NCI-H1694 treated with DMSO at 0.1 percent for 48 hours (cell line): ENCODE measurements at regions not wholly inside any gene's neighbourhood (a gene's known extent, or its start where the extent isn't known, plus 50 kb on each side); places are given as distances from the start of the nearest gene placed in this dataset.

Source experiments
- DNase-seq: peaks from one replicate; lab custom pipeline; 2025; lab: John Stamatoyannopoulos, UW

DNA sequence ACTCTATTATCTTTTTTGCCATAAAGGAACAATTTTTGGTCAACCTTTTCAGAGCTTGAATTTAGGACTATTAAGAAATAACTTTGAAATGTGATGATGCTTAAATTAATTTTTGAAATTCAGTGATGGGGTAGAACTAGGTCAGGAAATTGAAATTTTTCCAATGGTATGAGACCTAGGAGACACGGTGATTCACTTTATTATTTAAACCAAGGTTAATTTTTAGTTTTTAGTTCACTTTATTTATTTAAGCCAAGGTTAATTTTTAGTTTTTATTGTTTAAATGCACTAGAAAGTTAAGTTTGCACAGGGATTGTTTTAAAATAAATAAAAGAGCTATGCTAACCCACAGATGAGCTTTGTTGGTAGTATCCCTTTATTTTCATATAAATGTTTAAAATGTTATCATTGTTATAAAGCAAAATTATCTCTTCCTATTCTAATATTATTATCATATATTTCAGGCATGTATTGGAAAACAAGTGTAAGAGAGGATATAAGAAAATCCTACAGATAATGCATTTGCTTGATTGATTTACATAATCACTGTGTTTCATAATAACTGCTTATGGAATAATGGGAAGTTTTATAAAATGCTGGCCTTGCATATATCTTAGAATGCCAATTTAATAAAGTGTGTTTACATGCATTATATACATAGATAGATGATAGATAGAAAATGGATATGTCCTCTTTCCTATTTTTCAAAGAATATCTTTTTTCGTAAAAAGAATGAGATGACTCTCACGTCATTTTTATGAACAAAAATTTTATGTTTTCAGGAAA, 163.6 kb downstream of the HGF start:
- no peak for DNase-seq

DNA sequence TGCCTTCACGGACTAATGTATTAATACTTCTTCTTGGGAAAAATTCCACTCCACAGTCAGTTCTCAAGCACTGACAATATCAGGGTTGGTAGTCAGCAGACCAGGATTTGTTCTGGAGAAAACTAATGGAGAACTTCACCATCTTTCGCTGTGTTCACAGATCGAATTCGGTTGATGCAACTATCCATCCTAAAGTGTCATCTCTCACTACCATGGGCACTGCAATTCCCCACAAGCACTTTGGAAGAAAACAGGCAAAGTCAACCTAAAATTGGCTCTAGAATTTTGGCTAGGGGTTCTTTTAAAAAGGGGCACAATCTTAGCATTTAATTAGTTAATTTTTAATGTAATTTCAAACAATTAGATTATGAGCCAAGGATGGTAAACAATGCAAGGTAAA, 164.4 kb downstream of the HGF start:
- DNase-seq = no peak

DNA sequence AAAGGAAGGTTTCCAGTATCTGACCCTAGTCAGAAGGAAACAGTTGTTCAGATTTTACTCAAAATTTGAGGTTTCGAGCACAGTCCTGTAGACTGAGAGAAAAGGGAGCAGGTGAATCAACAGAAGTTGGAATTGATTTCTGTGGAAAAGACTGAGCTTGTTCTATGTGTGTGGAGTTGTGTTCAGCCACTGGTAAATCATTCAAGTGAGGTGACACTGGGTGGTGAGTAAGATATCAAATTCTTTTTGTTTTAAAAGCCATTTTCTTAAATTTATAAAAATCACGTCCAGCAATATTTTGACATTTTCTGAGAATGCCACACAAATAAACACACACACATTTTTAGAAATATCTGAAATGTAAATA, 165.1 kb downstream of the HGF start:
- DNase-seq = no peak

DNA sequence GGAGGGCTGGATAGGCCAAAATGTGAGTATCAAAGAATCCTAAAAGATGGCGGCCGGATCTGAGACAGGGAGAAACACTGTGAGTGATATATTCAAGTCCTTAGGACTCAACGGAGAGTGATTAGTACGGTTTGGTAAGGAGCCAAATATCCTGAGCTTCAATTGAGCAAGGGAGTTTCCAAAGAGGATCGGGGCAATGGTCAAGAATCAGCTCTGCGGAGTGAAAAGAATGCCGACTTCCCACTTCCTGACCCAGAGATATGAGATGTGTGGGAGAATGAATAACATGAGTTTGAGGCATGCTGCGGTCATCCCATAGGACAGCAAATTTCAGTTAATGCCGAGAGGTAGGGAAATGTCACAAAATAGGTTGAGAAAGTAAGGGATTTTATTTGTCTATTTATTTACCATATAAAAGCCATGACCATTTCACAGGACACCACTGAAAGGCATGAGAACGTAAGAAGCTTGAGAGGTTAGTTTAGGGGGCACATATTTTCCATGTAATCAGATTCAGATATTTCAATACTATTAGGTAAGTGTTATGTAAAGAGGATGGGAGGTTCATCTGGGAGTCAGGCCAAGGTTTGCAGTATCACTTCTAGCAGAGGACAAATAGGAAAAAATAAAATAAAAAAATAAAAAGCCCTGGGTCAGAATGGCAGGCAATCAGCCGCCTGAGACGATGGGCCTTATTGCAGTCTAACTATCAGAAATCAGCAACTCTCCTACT, 165.6 kb downstream of the HGF start:
- no peak for DNase-seq

DNA sequence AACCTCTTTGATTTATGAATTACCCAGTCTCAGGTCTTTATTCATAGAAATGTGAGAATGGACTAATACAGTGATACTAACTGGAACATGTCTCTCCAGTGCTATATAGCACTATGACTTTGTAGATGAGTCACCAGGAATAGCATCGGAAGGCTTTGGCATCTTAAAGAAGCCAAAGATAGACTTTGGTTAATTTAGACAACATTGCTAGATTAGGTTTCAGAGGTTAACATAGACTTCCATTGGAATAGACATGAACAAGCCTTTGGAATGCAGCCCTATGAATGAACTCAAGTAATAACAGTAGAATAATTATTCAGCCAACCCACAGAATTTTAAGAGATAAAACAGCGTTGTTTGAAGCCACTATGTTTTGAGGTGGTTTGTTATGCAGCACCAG, 169.2 kb downstream of the HGF start:
- no peak for DNase-seq

DNA sequence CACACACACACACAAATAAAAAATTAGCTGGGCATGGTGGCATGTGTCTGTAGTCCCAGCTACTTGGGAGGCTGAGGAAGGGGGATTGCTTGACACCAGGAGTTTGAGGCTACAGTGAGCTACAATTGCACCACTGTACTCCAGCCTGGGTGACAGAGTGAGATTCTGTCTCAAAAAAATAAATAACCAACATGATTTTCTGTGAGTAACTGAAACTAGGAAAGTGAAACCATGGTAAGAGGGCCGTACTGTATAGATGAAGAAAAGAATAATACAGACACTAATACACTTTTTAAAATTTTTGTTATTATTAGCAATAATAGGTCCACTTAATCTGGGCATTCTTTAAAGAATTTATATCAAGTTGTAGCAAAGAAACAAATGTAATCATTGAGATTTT, 170.9 kb downstream of the HGF start:
- DNase-seq = no peak

DNA sequence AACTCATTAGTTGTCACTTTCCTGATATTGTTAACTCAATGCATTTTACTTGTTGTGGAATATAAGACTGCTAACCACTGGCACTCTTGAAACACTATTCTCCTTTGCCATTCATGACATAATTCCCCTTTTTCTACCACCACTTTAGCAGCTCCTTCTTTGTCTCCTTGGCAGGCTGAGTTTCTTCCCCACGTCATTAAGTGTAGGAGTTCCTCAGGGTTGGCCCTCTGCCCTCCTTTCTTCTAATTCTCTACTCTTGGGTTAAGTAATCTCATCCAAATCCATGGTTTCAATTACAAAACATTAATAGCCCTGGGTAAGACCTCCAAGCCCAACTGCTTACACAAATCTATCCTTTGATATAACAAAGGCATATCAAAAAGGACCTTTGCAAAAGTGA, 175.1 kb downstream of the HGF start:
- no peak for DNase-seq

DNA sequence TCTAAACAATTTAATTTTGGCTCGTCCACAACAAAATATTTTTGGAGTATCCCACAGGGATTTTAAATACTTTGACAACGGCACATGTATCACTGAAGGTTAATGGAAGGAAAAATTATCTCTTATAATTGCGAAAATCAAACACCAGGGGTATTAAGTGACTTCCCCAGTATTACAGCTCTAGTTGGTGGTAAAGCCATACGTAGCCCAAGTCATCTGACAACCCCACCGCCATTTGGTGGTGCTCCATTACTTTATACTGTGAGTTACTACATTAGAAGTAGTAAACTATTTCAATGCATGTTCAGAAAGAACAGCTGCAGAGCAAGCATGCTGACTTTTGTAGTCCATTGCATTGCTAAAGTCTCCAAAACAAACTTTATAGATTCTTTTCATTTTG, 179.7 kb downstream of the HGF start:
- DNase-seq = no peak

DNA sequence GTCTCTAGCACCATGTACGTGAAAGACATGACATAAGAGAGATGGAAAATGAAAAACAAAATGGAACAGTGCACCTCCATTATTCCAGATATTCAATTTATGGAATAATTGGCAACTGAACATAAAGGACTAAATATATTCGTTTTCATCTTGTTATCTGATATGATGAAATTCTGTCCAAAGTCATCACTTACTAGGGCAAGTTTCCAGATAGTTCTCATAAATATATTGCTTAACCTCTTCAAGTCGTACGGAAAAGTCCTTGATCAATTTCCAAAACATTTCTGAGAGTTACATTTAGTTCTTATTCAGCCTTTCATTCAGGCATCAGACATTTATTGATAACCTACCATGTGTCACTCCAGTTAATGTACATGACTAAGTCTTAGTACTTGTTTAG, 185.2 kb downstream of the HGF start:
- DNase-seq = no peak

DNA sequence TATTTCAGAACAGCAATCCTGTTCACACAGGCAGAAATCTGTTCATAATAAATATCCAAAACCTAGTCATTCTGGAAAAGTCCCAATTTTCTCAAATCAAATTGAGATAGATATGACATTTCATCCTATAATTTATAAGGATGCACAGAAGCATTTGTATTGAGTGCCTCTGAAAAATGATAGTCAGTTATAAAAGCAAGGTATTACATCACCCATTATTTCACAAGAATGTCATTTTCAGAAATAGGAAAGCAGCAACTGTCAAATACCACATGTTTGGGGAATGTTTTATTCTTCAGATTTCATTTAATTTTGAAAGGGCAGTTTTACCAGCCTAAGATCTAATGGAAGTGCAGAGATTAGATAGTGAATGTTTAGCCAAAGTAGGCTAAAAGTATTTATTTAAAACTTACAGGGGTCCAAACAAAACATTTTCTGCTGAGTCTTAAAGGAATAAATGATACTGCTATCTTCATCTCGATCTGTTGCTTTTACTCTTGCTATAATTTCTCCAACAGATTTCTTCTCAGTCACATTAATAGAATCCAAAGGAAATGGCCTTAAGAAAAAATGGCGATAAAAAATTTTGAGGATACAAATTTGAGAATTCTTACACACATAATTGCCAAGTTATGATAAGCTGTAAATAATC, 185.8 kb downstream of the HGF start:
- DNase-seq = no peak

DNA sequence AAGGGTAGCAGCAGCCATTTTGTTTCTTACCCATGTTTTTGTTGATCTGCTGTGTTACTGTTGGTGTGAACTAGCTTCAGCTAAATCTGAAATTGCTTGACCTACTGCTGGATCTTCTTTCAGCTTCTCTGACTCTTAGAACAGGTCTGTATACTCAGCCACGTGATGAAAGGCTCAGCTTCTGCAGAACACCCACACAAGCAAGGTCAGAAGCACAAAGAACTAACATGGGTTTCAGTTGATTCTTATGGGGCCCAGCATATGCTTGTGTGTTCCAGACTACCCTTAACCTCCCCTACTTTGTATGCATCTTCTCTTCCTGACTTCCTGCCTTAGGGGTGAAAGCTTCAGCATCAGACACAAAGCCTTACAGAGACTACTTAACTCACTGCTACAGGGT, 186.8 kb downstream of the HGF start:
- no peak for DNase-seq

DNA sequence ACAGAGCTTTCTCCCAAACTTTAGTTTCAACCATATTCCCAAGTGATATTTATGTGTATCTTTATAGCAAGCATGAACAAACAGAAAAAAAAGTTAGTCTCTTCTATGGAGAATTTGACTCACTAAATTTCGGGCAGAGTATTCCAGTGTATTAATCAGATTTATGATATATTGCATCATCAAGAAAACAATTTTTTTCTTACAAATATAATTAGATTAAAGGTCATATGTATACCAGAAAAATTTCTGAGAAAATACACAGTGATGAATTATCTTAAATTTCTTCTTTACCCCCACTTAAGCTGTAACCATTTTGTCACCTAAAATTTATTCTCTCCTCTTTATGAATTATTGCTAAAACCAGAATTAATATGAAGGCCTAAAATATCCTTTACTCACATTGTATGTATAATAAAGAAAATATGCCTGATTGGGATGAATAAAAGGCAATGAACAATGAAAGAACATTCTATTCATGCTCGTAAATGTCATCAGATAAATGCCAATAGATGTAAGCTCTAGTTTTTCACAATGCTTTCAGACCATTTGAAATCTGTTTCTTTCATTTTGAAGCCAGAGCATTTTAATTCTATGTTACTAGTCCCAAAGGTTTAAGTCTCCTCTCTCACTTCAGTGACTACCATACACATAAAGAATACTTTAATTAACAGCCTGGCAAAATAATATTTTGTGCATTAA, 192.1 kb downstream of the HGF start:
- DNase-seq = no peak

DNA sequence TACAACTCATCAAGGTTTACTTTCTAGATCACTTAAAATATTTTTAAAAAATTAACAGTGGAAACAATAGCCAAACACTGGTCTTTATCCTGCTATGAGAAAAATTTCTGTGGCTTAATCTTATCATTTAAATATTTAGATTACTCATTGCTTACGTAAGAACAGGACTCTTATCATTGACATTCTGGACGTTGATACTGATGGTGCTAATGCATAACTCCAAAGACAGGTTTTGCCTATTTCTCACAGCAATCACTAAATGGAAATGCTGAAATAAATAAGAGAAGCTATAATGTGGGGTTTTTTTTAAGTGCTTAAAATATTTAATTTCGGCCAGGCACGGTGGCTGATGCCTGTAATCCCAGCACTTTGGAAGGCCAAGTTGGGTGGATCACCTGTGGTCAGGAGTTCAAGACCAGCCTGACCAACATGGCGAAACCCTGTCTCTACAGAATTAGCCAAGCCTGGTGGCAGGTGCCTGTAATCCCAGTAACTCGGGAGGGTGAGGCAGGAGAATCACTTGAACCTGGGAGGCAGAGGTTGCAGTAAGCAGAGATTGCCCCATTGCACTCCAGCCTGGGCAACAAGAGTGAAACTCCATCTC, 195.0 kb downstream of the HGF start:
- no peak for DNase-seq

DNA sequence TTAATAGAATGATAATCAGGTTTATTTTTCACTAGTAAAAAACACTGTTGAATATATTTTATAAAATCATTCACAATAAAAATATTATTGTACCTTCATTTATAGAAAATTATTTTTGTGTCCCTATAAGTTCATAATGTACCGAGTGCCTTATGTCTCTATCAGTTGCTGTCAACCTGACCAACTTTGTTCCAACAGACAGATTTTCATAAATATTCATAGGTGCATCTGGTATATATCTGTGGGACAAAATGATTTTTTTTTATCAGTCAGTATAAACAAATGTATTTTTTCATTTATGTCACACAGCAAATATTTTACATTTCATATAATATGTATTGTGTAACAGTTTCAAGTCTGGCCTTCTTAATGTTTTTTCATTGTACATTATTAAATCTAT, 195.9 kb downstream of the HGF start:
- no peak for DNase-seq

DNA sequence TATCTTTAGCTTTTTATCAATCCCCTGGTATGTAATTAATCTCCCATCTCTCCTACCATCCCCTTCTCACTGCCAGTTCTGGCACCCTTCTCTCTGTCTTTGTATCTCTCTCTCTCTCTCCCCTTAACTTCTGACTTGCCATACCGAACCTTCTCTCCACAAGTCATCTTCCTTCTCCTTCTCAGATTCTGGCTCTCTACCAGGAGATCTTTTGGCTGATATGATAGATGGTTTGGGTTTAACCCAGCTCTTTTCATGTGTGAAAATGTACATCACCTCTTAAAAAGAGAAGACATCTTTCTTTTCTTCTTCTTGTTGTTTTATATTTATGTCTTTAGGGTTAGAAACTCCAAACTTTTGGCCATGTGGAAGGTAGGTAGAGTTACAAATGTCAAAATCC, 196.7 kb downstream of the HGF start:
- DNase-seq = no peak

DNA sequence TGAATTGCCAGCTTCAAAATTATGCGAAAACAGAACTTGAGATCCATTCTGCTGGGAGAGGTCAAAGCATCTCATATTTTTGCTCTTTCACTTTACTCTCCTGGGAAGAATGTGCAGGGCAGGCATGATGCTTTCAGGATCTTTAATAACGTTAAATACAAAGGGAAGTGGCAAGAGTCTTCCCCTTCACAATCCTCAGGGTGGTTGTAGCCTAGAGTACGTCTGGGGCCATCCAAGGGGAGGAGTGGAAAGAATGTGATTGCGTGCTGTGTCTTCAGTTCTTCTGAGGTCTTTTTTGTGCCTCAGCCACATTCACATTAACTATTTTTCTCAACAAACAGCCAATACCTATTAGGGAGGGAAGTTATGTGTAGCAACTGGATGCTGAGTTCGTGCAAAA, 207.3 kb downstream of the HGF start:
- DNase-seq = no peak

DNA sequence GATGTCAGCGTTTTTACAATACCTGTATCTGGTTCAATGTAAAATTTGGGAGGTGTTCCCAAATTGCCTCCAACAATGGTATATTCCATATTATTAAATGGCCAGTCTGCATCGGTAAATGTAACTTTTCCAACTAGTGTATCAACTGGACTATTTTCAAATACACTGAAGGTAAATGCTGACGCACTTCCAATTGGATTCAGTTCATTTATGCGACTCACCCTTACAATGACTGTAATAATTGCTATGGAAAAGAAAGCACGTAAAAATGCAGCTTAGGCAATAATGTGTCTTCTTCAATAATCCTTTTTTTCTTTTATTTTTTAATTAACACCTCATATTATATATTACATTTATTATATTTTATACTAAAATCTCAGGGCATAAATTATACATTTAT, 209.1 kb downstream of the HGF start:
- no peak for DNase-seq

DNA sequence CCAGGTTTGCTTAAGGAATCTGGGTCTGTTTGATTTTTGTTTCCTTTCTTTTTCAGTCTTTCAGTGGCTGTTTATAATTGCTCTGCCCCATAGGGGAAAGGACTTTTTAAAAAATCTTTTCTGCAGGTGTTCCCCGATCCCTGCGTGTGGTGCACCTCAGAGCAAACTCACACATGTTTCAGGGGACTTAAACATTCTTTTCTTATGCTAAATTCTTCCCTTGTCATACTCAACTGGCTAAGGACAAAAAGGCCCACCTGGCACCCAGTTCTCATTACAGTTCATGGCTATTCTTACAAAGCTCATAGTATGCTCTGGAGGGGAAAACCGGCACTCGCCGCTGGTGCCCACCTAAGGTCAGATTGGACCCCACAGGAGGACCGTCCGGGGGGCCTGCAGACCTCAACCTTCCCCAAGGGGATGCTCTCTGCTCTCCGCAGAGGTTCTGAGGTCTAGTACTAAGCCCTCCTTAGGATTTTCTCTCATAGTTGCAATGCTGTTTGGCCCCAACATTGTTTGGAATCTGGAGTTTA, 220.3 kb downstream of the HGF start:
- DNase-seq = no peak

DNA sequence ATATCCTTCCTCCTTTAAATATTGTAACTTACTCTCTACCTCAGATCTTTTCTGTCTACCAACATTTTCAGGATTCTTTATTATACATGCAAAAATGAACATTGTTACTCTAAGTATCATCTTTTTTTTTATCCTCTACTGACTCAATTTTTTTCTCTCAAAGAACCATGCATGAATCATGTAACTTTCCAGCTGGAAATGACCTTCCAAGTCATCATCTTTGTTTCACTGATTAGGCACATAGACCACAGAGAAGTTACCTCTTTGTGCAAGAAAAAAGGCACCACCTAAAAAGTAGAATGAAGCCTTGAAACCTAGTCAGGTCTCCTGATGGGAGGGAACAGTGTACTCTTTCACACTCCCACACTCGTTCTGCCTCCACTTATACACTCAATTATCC, 234.9 kb downstream of the HGF start:
- no peak for DNase-seq

DNA sequence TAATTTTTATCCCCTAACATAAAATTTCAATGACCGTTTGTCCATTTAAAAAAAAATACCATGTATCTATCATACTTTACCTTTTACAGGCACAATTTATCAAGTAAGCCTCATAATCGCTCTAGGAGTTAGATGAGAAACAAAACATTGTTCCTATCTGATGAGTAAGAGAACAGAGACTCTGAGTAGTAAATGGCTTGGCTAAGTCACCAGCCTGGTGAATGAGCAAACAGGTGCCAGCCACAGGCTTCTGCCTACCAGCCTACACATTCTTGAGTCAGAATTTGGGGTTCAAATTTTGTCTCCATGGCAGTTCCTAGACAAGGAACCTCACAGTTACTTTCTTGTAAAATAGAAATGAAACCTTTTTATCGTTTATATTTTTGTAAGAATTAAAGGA, 235.4 kb downstream of the HGF start:
- no peak for DNase-seq

DNA sequence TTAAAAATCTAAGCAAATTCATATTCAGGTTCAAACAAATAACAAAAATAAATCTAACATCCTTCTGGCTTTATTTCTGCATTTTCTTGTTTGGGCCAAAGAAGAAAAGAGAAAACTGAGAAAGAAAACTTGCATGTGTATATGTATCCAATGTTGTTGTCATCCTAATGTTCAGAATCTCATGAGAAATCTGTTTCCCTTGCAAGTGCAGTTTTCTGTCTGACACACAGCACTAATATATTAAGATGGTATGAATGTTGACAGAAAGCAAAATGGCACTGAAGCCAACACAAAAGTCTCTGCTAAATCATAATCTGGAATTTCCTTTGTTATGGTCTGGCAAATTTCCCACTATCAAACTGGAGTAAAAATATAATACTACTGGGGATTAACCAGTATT, 235.9 kb downstream of the HGF start:
- DNase-seq = no peak

DNA sequence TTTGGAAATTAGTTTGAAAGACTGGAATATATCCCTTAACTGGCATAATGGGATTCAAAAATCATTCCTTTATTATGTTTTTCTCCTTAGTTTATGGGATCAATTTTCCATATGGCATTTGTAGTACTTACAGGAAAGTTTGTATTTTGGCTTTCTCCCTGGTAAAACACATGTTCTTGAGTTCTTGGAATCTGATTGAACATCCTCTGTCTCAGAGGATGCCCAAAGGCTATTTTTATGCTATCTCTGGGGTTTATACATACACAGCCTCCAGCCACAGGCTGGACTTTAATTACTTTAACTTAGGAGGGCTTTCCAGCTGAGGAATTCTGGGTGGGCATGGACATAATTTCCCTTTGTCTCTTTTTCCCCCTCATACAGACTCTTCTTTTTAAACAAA, 236.4 kb downstream of the HGF start:
- DNase-seq = no peak
